H1 (cell line): ENCODE measurements at regions not wholly inside any gene's neighbourhood (a gene's known extent, or its start where the extent isn't known, plus 50 kb on each side); places are given as distances from the start of the nearest gene placed in this dataset.

Experiments used
- CTCF ChIA-PET: fragments of 300-600 bp; sonication (Branson Sonifier 250); formaldehyde crosslinking; loops from one replicate; lab custom pipeline; 2021; ENCODE audit not compliant: partially characterized antibody; lab: Charles Lee
- POLR2A ChIA-PET: fragments of 300-600 bp; sonication (Branson Sonifier 250); formaldehyde crosslinking; loops from one replicate; lab custom pipeline; 2021; ENCODE audit warnings: inconsistent platforms; ENCODE audit not compliant: partially characterized antibody; lab: Charles Lee
- DNase-seq, 2 experiments: peaks; one replicate each; pipeline versions ENCODE4 v3.0.0 to v3.0.0-alpha.2; 2010 to 2022; ENCODE audit warnings: low spot score in 2 of 2, low read depth in 1 of 2, mixed read lengths in 1 of 2
- FAIRE-seq: peaks from 2 replicates; lab custom pipeline; 2011; peaks lifted over from hg19 to GRCh38; lab: Jason Lieb, UNC
- H2AFZ ChIP-seq: 2 replicates; pipeline ENCODE4 v1.8.1; 2012; ENCODE audit warnings: low read length, inconsistent platforms
- H2AK5ac ChIP-seq: 2 replicates; pipeline ENCODE4 v1.6.1; 2013; ENCODE audit warnings: low read depth, low read length
- H2BK120ac ChIP-seq: replicated peaks from 2 replicates; pipeline ENCODE3; 2013; ENCODE audit warnings: low read depth, low read length, inconsistent platforms
- H2BK12ac ChIP-seq: 2 replicates; pipeline ENCODE4 v1.6.1; 2013; ENCODE audit warnings: low read depth, low read length
- H2BK15ac ChIP-seq: 2 replicates; pipeline ENCODE4 v1.6.1; 2013; ENCODE audit warnings: low read length
- H2BK20ac ChIP-seq: 2 replicates; pipeline ENCODE4 v1.6.1; 2013; ENCODE audit warnings: low read length
- H2BK5ac ChIP-seq: 2 replicates; pipeline ENCODE4 v1.6.1; 2013; ENCODE audit warnings: low read depth, low read length
- H3K14ac ChIP-seq: 2 replicates; pipeline ENCODE4 v1.6.1; 2013; ENCODE audit warnings: inconsistent platforms; ENCODE audit not compliant: insufficient read length
- H3K18ac ChIP-seq: 2 replicates; pipeline ENCODE4 v1.6.1; 2013; ENCODE audit warnings: low read length; ENCODE audit errors: extremely low read depth
- H3K23ac ChIP-seq: 2 replicates; pipeline ENCODE4 v1.6.1; 2013; ENCODE audit warnings: inconsistent platforms; ENCODE audit not compliant: insufficient read length
- H3K23me2 ChIP-seq: 2 replicates; pipeline ENCODE4 v1.6.1; 2013; ENCODE audit warnings: low read depth, low read length
- H3K27ac ChIP-seq: 2 replicates; pipeline ENCODE4 v1.6.1; 2011; ENCODE audit warnings: low read depth, low read length, inconsistent platforms
- H3K27me3 ChIP-seq, 4 experiments: replicated peaks in 1 of 4; 1 replicate in 1 of 4; 2 replicates in 3 of 4; pipeline versions ENCODE4 v1.6.1 to v1.8.1; 2011 to 2013; ENCODE audit warnings: low read length in 3 of 4, mild to moderate bottlenecking in 3 of 4, inconsistent platforms in 2 of 4, mixed read lengths in 2 of 4, moderate library complexity in 1 of 4; ENCODE audit not compliant: control insufficient read depth in 3 of 4, insufficient read depth in 3 of 4; ENCODE audit errors: extremely low read depth in 1 of 4
- H3K36me3 ChIP-seq, 4 experiments: 2 replicates each; pipeline versions ENCODE4 v1.6.1 to v1.8.1; 2011 to 2013; ENCODE audit warnings: mild to moderate bottlenecking in 4 of 4, low read length in 3 of 4, moderate library complexity in 2 of 4, control low read depth in 1 of 4, inconsistent platforms in 1 of 4; ENCODE audit not compliant: insufficient read depth in 4 of 4, control insufficient read depth in 2 of 4
- H3K4ac ChIP-seq: replicated peaks from 2 replicates; pipeline ENCODE3; 2013; ENCODE audit warnings: low read length, low read depth, mixed read lengths, inconsistent platforms; ENCODE audit not compliant: insufficient read length
- H3K4me1 ChIP-seq, 4 experiments: replicated peaks in 1 of 4; 1 replicate in 1 of 4; 2 replicates in 3 of 4; pipeline versions ENCODE4 v1.6.1 to v1.8.1; 2011 to 2013; ENCODE audit warnings: low read length in 3 of 4, inconsistent platforms in 2 of 4, mixed read lengths in 1 of 4; ENCODE audit not compliant: insufficient read depth in 4 of 4, control insufficient read depth in 3 of 4
- H3K4me2 ChIP-seq, 2 experiments: 2 replicates each; pipeline versions ENCODE4 v1.6.1 to v1.8.1; 2011 to 2013; ENCODE audit warnings: low read depth in 2 of 2, low read length in 2 of 2, control low read depth in 1 of 2, inconsistent platforms in 1 of 2, mild to moderate bottlenecking in 1 of 2; ENCODE audit not compliant: insufficient read depth in 1 of 2
- H3K4me3 ChIP-seq, 4 experiments: fragments of 200-600, 300-600 bp in 1 of 4; sonication (generic), shearing (Covaris generic), sonication (Bioruptor Twin) in 1 of 4; 2 replicates each; pipeline versions ENCODE4 v1.5.1 to v1.8.1; 2011 to 2016; ENCODE audit warnings: low read length in 4 of 4, low read depth in 3 of 4, control low read depth in 2 of 4, inconsistent platforms in 2 of 4, mild to moderate bottlenecking in 2 of 4, mixed read lengths in 1 of 4, moderate library complexity in 1 of 4; ENCODE audit not compliant: insufficient read depth in 2 of 4; ENCODE audit errors: extremely low read depth in 1 of 4
- H3K56ac ChIP-seq: replicated peaks from 2 replicates; pipeline ENCODE3; 2013; ENCODE audit warnings: low read depth, mild to moderate bottlenecking, mixed read lengths, low read length, inconsistent platforms; ENCODE audit not compliant: insufficient read length
- H3K79me1 ChIP-seq: 2 replicates; pipeline ENCODE4 v1.6.1; 2013; ENCODE audit warnings: low read depth, low read length, control low read depth
- H3K79me2 ChIP-seq, 2 experiments: 2 replicates each; pipeline versions ENCODE4 v1.6.1 to v1.8.1; 2012 to 2013; ENCODE audit warnings: low read length in 2 of 2, mild to moderate bottlenecking in 2 of 2, inconsistent platforms in 1 of 2; ENCODE audit not compliant: insufficient read depth in 2 of 2, control insufficient read depth in 1 of 2
- H3K9ac ChIP-seq, 4 experiments: replicated peaks in 1 of 4; 1 replicate in 1 of 4; 2 replicates in 3 of 4; pipeline versions ENCODE4 v1.6.1 to v1.8.1; 2011 to 2013; ENCODE audit warnings: low read depth in 3 of 4, low read length in 3 of 4, control low read depth in 2 of 4, mild to moderate bottlenecking in 2 of 4, moderate library complexity in 2 of 4, inconsistent platforms in 1 of 4; ENCODE audit errors: extremely low read depth in 1 of 4
- H3K9me3 ChIP-seq, 2 experiments: 2 replicates each; pipeline versions ENCODE4 v1.6.1 to v1.8.1; 2012 to 2013; ENCODE audit warnings: mild to moderate bottlenecking in 2 of 2, moderate library complexity in 2 of 2, control low read depth in 1 of 2, inconsistent platforms in 1 of 2, low read depth in 1 of 2, low read length in 1 of 2, mixed read lengths in 1 of 2; ENCODE audit not compliant: insufficient read depth in 2 of 2
- H4K20me1 ChIP-seq, 2 experiments: replicated peaks in 1 of 2; 2 replicates each; pipeline versions ENCODE3 to v1.8.1; 2011 to 2013; ENCODE audit warnings: inconsistent platforms in 2 of 2, low read length in 2 of 2, mild to moderate bottlenecking in 1 of 2; ENCODE audit not compliant: insufficient read depth in 2 of 2, control insufficient read depth in 1 of 2
- H4K5ac ChIP-seq: 2 replicates; pipeline ENCODE4 v1.6.1; 2013; ENCODE audit warnings: low read length, low read depth, mixed read lengths, inconsistent platforms; ENCODE audit not compliant: insufficient read length
- H4K8ac ChIP-seq: 2 replicates; pipeline ENCODE4 v1.8.0; 2013; ENCODE audit warnings: mild to moderate bottlenecking, moderate library complexity, low read length, inconsistent platforms; ENCODE audit not compliant: insufficient read depth; ENCODE audit errors: extremely low read depth
- H4K91ac ChIP-seq: replicated peaks from 2 replicates; pipeline ENCODE3; 2013; ENCODE audit warnings: low read length, mixed read lengths, inconsistent platforms; ENCODE audit not compliant: insufficient read length
- BCL11A ChIP-seq, 2 experiments: IDR thresholded peaks; one replicate each; pipeline ENCODE4 v1.6.1; 2011; ENCODE audit warnings: low read depth in 2 of 2, low read length in 2 of 2, mild to moderate bottlenecking in 2 of 2
- HDAC6 ChIP-seq: IDR thresholded peaks from one replicate; pipeline ENCODE4 v1.7.1; 2012; ENCODE audit warnings: low read depth, mild to moderate bottlenecking, inconsistent platforms, low read length, moderate library complexity
- KDM4A ChIP-seq: IDR thresholded peaks from one replicate; pipeline ENCODE4 v1.7.1; 2012; ENCODE audit warnings: low read depth, mild to moderate bottlenecking, moderate library complexity, low read length, inconsistent platforms; ENCODE audit not compliant: severe bottlenecking
- MAX ChIP-seq: IDR thresholded peaks from 2 replicates; pipeline ENCODE4 v1.6.1; 2012; ENCODE audit warnings: inconsistent platforms
- NRF1 ChIP-seq: IDR thresholded peaks from 2 replicates; pipeline ENCODE4 v1.6.1; 2011; ENCODE audit warnings: mild to moderate bottlenecking, low read depth, low read length, improper control_type of control experiment
- RFX5 ChIP-seq: IDR thresholded peaks from 2 replicates; pipeline ENCODE4 v1.6.1; 2011; ENCODE audit warnings: low read depth, low read length, improper control_type of control experiment, borderline replicate concordance
- SRF ChIP-seq: IDR thresholded peaks from 2 replicates; pipeline ENCODE4 v1.6.1; 2011; ENCODE audit warnings: mild to moderate bottlenecking, low read depth, low read length, moderate library complexity
- ZNF274 ChIP-seq: IDR thresholded peaks from 2 replicates; pipeline ENCODE4 v1.7.0; 2012; ENCODE audit warnings: low read length, borderline replicate concordance; ENCODE audit errors: extremely low read depth
- WGBS, 2 experiments: shearing (Covaris generic) in 1 of 2; methylation state at CpG; one replicate each; pipeline versions ENCODE4 v1.1.6 to v1.1.7; 2013 to 2015; ENCODE audit warnings: low lambda C conversion rate in 2 of 2, mixed read lengths in 2 of 2, inconsistent platforms in 1 of 2, low coverage in 1 of 2, missing lambda C conversion rate in 1 of 2; ENCODE audit not compliant: insufficient replicate concordance in 2 of 2, insufficient coverage in 1 of 2, insufficient read length in 1 of 2; ENCODE audit errors: extremely low coverage in 1 of 2, missing lambda C conversion rate in 1 of 2; 5-methylcytosine and 5-hydroxymethylcytosine counted together

- Histone ChIP-seq H3K18ac (no peak overlapping the region), H2BK20ac (no peak overlapping the region), H2AK5ac (no peak overlapping the region), H3K9me3 (no peaks in the 10 kb centered on the region), H4K20me1 (no peaks in the 10 kb centered on the region), H3K27me3 (no peaks in the 10 kb centered on the region), H3K23me2 (no peaks in the 10 kb centered on the region), H2AFZ (no peak overlapping the region), H2BK15ac (no peak overlapping the region), H3K79me2 (no peaks in the 10 kb centered on the region), H2BK120ac (no peak overlapping the region), H4K8ac (no peak overlapping the region), H3K4me3 (no peak overlapping the region), H4K91ac (no peak overlapping the region), H2BK12ac (no peak overlapping the region), H4K5ac (no peak overlapping the region), H3K79me1 (no peaks in the 10 kb centered on the region), H3K27ac (no peak overlapping the region), H3K36me3 (no peaks in the 10 kb centered on the region), H3K56ac (no peak overlapping the region), H3K23ac (no peak overlapping the region), H3K4me1 (peaks cover 0 to 3% (median 0%) of the 10 kb centered on the region in 4 experiments; a peak in 1 of 7 replicates), H2BK5ac (no peak overlapping the region), H3K4ac (no peak overlapping the region), H3K4me2 (no peak overlapping the region), H3K9ac (no peak overlapping the region), H3K14ac (no peak overlapping the region)
- DNase-seq (no peak), FAIRE-seq (no peak)
- 96% methylated on average over 3 of the region's 3 CpGs; no CpG with 5 or more reads in 1 of the 2 experiments for WGBS, 2 experiments
- POLR2A ChIA-PET = no interaction called here
- CTCF ChIA-PET = interaction anchor here (1.1 to 1.4 kb wide), 2 partner anchors 169 to 594 kb away, joined by 3 to 5 read pairs; no protein-coding TSS in a partner anchor
- TF ChIP-seq HDAC6 (no peak), KDM4A (no peak), SRF (no peak), MAX (no peak), RFX5 (no peak), BCL11A (IDR thresholded peaks at IDR 0.05; ENCODE audit: low read depth in 2 of 2, low read length in 2 of 2) (no peak), NRF1 (no peak), ZNF274 (no peak)
Measured at GRCh38 chr1:217066794-217067193, 343.6 kb upstream of the ESRRG start.
